ENCODE measurements at regions not wholly inside any gene's neighbourhood (a gene's known extent, or its start where the extent isn't known, plus 50 kb on each side); places are given as distances from the start of the nearest gene placed in this dataset.

- no peak for TF ChIP-seq CTCF (IDR thresholded peaks at IDR 0.05; ENCODE audit: low read length)
- no peak for TF ChIP-seq EZH2 (optimal IDR thresholded peaks at IDR 0.05; ENCODE audit: low read depth, low read length)
- no peak for TF ChIP-seq EZH2phosphoT487 (IDR thresholded peaks at IDR 0.05; ENCODE audit: low read length)
These were observed 387.2 kb downstream of the TRIB2 start for GRCh38 chr2:13103778-13104493.
